WTC11 (cell line): ENCODE measurements at regions not wholly inside any gene's neighbourhood (a gene's known extent, or its start where the extent isn't known, plus 50 kb on each side); places are given as distances from the start of the nearest gene placed in this dataset.

Experiments
- ESRRA ChIP-seq: sonication (generic); formaldehyde crosslinking; IDR thresholded peaks from 2 replicates; pipeline ENCODE4 v1.8.1; 2022; ENCODE audit warnings: mild to moderate bottlenecking, missing genetic modification reagents, borderline replicate concordance
- GABPB1 ChIP-seq: sonication (generic); formaldehyde crosslinking; IDR thresholded peaks from 2 replicates; pipeline ENCODE4 v1.8.1; 2023; ENCODE audit warnings: mild to moderate bottlenecking, missing genetic modification reagents
- JUN ChIP-seq: sonication (generic); formaldehyde crosslinking; IDR thresholded peaks from 2 replicates; pipeline ENCODE4 v1.8.0; 2023; ENCODE audit warnings: mild to moderate bottlenecking, missing genetic modification reagents
- MAX ChIP-seq: sonication (generic); formaldehyde crosslinking; IDR thresholded peaks from 2 replicates; pipeline ENCODE4 v1.8.0; 2022; ENCODE audit warnings: mild to moderate bottlenecking, missing genetic modification reagents
- NR2C2 ChIP-seq: sonication (generic); formaldehyde crosslinking; IDR thresholded peaks from 2 replicates; pipeline ENCODE4 v1.8.0; 2022; ENCODE audit warnings: mild to moderate bottlenecking, missing genetic modification reagents
- SMAD3 ChIP-seq: sonication (generic); formaldehyde crosslinking; IDR thresholded peaks from 2 replicates; pipeline ENCODE4 v1.8.0; 2022; ENCODE audit warnings: missing genetic modification reagents, mild to moderate bottlenecking, borderline replicate concordance
- SP1 ChIP-seq: sonication (generic); formaldehyde crosslinking; conservative IDR thresholded peaks from 2 replicates; pipeline ENCODE4 v1.8.1; 2022; ENCODE audit warnings: missing genetic modification reagents
- ZNF317 ChIP-seq: sonication (generic); formaldehyde crosslinking; IDR thresholded peaks from 2 replicates; pipeline ENCODE4 v1.8.1; 2023; ENCODE audit warnings: low read depth, mild to moderate bottlenecking, moderate library complexity, missing genetic modification reagents, borderline replicate concordance
- ZNF671 ChIP-seq: fragments of 250-450 bp; sonication (Bioruptor Pico); IDR thresholded peaks from 2 replicates; pipeline ENCODE4 v1.8.0; 2021; ENCODE audit warnings: mild to moderate bottlenecking
- TF ChIP-seq, protein P1 (sequence below): sonication (generic); formaldehyde crosslinking; IDR thresholded peaks from 2 replicates; pipeline ENCODE4 v1.8.1; 2022; ENCODE audit warnings: low read depth, mild to moderate bottlenecking, moderate library complexity, missing genetic modification reagents, borderline replicate concordance
- TF ChIP-seq, protein P2 (sequence below): fragments of 200-600 bp; IDR thresholded peaks from 2 replicates; pipeline ENCODE4 v1.8.0; 2022; ENCODE audit warnings: antibody characterized with exemption

- TF ChIP-seq, protein P1, sequence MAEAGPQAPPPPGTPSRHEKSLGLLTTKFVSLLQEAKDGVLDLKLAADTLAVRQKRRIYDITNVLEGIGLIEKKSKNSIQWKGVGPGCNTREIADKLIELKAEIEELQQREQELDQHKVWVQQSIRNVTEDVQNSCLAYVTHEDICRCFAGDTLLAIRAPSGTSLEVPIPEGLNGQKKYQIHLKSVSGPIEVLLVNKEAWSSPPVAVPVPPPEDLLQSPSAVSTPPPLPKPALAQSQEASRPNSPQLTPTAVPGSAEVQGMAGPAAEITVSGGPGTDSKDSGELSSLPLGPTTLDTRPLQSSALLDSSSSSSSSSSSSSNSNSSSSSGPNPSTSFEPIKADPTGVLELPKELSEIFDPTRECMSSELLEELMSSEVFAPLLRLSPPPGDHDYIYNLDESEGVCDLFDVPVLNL (CRISPR knock-in tag): no peak
- TF ChIP-seq MAX (CRISPR knock-in tag) (no peak), ZNF671 (CRISPR knock-in tag) (no peak), ZNF317 (no peak), JUN (CRISPR knock-in tag) (no peak), NR2C2 (CRISPR knock-in tag) (no peak), GABPB1 (no peak), ESRRA (no peak), SMAD3 (CRISPR knock-in tag) (no peak), SP1 (CRISPR knock-in tag) (no peak)
- TF ChIP-seq, protein P2, sequence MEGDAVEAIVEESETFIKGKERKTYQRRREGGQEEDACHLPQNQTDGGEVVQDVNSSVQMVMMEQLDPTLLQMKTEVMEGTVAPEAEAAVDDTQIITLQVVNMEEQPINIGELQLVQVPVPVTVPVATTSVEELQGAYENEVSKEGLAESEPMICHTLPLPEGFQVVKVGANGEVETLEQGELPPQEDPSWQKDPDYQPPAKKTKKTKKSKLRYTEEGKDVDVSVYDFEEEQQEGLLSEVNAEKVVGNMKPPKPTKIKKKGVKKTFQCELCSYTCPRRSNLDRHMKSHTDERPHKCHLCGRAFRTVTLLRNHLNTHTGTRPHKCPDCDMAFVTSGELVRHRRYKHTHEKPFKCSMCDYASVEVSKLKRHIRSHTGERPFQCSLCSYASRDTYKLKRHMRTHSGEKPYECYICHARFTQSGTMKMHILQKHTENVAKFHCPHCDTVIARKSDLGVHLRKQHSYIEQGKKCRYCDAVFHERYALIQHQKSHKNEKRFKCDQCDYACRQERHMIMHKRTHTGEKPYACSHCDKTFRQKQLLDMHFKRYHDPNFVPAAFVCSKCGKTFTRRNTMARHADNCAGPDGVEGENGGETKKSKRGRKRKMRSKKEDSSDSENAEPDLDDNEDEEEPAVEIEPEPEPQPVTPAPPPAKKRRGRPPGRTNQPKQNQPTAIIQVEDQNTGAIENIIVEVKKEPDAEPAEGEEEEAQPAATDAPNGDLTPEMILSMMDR: no peak
Measured at GRCh38 chr14:41144370-41144769, 462.3 kb upstream of the LRFN5 start.
